ENCODE measurements at regions not wholly inside any gene's neighbourhood (a gene's known extent, or its start where the extent isn't known, plus 50 kb on each side); places are given as distances from the start of the nearest gene placed in this dataset.

DNA sequence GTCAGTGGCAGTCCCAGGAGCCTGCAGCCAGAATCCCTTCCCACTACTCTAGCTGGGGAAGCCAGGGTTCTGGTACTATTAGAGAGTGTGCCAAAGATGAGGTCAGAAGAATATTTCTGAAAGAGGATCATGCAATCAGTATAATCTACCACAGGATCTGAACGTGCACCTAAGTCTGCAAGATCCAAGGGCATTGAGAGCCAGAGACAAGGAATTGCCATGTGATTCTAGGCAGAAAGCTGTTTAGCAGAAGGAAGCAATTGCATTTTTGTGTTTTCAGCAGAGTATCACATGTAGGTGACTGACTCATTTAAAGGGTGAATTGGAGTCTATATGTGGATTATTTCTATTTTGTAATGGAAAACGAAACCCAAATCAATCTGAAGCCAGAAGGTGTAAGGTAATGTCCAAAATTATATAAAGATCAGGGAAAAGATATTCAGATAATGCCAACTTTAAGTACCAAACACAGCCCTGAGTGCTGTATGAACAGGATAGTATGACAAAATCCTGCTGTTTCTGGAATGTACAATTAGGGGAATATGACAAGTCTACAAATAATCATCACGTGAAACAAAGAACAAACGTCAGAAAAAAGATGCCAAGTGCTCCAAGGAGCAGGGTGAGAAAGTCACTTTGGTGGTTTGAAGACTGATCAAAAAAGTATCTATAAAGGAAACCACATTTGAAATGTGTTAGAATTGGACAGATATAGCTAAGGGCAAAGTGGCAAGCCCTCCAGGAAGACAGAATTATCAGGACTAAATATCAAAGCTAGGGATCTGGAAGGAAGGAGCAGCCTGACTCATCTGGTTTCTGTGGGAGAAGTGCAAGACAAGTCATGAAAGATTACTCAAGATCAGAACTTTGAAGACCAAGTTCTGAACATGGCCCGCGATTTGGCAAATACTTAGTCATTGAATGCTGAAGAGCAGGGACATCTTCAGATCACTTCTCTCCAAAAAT, 1036.6 kb downstream of the NTRK3 start:
- DNase-seq, result no peak

DNA sequence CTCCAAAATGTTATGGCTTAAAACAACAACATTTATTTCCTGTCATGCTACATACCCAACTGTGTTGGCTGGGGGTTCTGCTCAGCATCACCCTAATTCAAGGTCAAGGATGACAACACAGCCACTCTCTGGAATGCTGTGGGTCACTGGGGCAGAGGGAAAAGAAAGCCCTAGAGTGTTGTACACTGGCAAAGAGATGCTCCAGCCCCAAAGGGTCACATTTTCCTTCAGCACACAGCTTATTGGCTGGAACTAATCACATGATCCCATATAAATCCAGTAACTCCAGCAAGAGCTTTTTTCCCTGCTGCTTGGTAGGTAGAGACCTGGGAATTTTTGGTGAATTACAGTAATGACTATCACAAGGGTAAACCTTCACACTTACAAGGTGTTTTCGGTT, 1041.4 kb downstream of the NTRK3 start:
- DNase-seq, result no peak

DNA sequence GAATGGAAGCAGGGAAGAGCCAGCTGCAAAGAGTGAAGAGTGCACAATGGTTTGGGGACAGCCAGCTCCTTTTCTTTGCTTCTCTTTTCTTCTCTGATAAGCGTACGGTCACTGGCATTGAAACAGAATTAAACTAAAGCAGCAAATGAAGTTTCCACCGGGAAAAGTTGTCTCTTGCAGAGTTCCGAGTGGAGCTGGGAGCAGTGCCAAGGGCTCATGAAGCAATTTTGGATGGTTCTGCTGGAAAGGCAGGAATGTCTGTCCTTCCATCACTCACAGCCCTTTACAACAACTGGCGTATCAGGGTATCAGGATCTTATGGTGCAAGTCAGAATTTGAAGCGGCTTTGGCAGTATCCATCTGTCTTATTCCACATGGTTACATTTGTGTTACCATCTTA, 1042.9 kb downstream of the NTRK3 start:
- no peak for DNase-seq

DNA sequence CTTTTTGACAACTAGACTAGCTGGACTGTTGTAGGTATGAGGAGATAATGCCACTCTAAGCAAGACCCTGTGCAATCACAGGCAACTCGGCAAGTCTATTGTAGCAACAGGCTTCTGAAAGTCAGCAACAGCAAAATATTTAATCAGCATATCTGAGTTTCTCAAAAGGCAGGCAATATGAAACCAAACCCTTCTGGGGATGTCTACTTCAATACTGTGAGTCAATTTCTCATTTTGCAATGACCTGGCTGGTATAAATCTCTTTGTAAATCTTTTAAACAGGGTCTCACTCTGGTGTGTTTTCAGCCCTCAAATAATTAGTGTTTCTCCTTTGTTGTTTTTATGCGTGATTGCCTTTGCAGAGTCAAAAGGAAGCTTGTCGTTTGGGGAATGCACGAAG, 1044.5 kb downstream of the NTRK3 start:
- no peak for DNase-seq

DNA sequence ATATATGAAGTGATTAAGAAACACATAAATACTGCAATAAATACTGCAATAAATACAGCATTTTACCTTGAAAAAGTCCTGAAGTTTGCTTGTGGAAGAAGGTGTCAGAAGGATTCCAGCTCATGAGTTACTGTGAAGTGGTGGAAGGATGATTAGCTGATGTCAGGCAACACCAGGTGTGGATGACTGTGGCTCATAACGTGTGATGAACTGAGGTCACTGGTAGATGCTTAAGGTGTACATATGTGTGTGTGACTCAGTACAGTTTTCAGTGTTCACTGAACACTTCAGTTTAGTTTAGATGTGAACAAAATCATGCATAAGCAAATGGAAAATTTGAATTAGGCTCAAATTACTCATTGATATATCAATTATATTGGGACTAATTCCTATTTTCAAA, 1045.0 kb downstream of the NTRK3 start:
- DNase-seq, result no peak

DNA sequence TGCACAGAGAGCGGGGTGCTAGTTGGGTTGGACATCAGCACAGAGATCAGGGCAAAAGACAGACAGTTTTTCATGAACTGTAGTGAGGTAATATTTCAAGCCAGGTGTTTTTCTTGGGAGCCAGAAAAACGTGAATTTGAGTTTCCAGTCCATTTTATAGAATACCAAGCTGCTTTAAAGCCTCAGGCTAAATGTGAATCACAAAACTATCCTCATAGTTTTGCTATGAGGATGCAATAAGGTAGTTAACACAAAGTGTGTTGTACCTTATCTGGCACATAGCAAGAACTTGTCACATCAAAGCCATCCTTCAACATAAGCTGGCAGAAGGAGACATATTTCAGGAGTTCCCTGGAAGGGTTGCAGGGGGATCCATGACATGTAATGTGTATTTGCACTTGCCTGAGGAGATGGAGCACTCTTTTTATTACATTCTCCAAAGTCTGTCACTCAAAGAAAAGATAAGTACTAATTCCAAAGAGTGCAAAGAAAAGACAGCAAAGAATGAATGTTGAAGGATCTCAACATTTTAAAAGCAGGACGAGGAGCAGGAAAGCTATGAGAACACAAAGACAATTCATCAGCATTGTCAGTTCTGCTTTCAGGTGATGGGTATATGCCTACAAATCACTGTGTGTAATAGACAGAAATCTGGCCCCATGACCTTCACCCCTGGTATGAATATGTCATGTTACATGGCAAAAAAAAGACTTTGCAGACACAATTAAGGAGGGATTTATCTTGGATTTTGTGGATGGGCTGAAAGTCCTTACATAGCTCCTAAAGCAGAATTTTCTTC, 1046.4 kb downstream of the NTRK3 start:
- no peak for DNase-seq

DNA sequence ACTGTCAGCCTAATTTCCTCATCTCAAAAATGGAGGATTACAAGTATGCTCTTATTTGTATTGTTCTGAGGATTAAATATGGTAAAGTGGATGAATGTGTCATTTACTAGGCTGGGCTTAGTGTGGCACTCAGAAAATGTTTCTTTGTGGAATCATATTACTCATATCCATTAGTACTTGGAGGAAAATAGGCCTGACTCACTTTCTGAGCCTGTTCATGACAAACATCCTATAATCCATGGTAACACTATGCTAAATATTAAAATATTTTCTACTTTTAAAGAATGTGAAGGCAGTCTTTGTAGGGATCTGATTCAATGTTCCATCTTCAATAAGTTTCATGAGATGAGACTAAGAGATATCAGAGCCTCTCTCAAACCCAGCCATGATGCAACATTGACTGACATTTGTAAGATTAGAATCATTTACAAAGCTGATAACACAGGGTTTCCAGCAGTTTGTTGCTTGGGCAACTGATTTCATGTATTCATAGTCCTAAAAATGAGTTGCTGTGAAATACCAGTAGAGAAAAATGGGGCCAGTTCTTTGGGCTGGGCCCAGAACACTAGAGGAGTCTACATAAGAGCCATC, 1048.5 kb downstream of the NTRK3 start:
- no peak for DNase-seq

DNA sequence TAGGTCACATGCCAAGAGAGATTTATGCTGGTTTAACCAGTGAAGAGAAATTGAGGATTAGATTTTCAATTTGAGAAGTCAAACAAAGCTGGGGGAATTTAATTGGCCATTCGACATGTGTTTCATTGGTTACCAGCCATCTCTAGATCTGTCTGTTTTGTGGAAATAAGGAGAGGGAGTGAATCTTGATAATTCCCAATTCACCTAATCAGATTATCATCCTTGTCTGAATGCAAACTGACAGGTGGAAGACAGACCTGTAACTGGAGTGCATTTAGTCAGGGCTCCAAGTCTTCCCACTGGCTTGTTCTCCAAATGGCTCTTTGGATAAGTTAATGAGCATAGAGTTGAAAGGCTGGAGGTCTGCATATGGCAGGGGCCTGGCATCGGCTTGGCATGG, 1049.3 kb downstream of the NTRK3 start:
- DNase-seq, result no peak

DNA sequence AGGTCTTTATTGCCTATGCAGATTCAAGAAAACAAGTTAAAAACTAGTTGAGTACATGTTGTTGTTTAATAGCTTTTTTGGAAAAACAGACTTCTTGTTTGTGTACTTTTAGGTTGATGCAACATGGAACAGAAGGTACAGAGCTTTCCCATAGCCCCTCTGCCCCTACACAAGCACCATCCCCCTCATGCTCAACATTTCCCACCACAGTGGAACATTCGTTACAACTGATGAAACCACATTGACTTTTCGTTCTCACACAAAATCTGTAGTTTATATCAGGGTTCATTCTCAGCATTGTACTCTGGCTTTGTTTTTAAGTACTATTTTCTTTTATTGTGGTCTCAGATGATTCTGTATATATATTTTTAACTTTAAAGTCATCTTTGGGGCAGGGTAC, 1054.6 kb downstream of the NTRK3 start:
- DNase-seq, result no peak

DNA sequence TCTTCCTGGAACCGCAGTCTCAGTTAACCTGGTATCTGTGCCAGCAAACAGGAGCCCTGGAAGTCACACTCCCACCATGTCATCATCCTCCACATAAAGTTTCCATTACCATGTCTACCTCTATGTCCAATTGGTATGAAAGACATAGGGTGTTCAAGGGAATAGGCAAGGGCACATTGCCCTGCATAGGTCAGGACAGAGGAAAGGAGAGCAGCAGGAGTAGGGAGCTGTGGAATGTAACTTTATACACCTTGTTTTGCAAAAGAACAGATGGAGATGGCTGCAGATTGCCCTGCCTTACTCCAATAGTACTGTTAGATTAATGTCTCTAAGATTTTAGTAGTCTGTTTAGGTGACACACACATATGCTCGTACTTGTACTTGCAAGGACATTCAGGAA, 1056.4 kb downstream of the NTRK3 start:
- no peak for DNase-seq

DNA sequence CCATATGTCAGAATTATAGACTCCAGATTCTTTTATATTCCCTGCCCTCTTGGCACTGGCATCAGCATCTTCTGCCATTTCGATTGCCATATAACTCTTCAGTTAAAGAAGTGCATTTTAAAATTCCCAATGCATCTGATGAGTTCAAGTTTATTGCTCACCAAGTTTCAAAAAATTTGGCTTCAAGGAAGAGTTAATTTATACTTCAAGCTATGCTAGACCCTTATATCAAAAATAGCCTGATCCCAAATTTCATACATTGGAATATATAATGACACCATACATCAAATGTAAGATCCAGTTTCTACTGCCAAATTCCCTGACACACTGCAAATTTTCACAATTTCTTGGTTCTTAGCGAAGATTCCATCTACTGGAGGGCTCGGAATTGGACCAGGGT, 1058.6 kb downstream of the NTRK3 start:
- no peak for DNase-seq

DNA sequence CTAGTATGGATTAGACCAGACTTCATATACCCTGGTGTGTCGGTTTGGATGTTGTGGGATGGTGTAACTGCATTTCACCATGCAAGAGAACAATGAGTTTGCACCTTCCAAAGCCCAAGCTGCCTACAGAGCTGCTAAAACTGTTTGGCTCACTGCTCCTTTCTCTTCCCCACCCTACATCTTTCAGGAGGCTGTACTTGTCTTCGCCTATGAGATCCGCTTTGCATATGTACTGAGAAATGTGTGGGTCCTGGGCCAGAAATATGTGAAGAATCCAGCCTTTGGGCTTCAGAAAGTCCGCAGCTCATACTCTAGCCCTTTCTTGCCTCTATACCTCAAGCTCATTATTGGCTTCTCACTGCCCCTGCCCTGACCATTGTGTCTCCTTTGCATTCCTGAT, 1060.0 kb downstream of the NTRK3 start:
- no peak for DNase-seq

DNA sequence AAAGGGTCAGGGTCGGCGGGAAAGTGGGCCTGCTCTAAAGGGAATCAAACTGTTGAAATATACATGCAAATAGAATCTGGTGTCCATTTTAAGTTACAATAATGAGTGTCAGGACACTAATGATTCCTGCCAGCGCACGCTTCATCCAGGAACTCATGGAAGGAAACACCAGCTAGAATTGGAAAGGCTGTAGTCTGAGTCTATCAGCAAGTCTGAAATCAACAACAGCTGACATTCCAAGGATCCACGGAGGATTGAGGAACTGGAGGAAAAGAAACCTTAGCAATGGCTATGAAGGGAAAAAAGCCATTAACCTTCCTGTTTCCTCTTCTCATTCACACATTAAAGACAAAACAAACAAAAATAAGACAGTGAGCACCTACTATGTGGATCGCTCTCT, 1063.1 kb downstream of the NTRK3 start:
- no peak for DNase-seq

DNA sequence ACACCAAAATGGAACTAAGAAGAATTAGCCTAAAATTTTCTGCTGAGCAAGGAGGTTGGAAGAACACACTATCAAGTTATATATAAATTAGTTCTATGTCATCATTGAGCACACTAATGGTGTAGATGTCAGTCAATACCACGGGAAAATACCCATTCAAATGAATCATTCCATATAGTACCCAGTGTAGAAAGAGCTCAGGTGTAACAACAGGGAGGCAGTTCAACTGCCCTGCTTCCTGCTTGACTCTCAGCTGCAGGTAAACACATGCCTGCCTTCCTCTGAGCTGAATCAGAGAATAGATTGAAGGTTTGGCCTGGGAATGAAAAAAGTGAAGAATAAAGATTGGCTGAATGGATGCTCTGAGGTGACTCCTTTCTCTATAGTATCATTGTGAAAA, 1088.0 kb downstream of the AGBL1 start:
- DNase-seq, result no peak

DNA sequence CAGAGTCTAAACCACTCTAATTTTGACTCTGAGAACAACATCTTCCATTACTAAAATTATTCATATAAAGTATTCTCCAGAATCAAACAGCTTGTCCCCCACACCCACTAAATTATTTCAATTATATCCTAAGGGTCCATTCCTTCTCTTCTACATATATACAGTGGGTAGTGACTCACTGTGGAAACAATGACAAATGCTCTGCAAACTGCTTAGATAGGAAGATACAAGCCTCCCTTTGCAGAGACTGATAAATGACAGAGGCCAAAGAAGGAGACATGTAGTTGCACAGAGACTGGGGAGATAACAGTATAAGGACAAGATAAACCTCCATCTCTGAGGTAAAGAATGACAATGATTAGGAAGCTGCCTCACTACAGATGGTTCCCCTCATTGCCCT, 1087.4 kb downstream of the AGBL1 start:
- DNase-seq, result no peak

DNA sequence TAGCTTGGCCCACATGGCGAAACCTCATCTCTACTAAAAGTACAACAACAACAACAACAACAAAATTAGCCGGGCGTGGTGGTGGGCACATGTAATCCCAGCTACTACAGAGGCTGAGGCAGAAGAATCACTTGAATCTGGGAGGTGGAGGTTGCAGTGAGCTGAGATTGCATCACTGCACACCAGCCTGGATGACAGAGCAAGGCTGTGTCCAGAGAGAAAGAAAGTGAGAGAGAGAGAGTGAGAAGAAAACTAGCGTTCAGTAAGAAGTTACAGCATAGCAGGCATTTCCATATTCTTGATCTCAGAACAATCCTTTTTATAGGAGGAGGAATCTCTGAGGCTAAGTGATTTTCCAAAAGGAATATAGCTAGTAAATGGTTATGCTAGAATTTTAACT, 1076.1 kb downstream of the AGBL1 start:
- no peak for DNase-seq

DNA sequence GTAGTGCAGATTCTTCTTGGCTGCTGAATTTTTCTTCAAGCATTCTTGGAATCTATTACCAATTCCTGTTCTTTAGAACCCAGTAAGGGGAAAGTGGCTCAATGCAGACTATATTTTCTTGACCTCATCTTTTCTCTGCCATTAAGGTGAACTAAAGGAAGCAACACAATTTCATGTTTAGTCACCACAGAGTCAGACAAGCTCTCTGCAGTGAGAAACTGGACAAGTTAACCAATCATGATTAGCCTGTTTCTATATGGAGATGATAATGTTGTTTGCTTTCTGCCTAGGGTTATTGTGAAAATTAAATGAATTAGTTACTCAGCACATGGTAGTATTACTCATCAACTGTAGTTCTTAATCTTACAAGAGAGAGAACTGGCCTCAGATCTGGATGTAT, 1075.1 kb downstream of the AGBL1 start:
- no peak for DNase-seq

DNA sequence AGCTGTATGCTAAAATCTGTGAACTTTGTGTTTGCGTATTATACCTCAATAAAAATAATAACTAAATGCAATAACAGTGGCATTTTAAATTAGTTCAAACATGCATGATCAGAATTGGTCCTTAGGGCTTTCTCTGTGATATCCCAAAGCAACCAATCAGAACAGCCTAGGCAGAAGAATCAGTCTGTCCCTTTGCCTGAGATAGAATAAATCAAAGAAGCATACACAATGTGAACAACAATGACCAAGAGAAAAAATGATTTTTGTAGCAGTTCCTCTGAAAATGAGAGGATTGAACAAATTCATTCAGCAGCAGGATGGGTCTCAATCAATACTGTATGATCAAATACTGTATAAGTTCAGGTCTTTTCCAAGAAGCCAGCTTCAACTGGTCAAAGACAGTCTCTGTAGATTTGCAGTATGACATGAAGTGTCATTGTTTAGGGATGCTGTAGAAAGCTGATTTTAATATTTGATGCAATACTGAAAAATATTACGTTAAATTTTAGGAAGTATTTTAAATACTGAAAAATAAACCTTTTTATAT, 1071.6 kb downstream of the AGBL1 start:
- no peak for DNase-seq

DNA sequence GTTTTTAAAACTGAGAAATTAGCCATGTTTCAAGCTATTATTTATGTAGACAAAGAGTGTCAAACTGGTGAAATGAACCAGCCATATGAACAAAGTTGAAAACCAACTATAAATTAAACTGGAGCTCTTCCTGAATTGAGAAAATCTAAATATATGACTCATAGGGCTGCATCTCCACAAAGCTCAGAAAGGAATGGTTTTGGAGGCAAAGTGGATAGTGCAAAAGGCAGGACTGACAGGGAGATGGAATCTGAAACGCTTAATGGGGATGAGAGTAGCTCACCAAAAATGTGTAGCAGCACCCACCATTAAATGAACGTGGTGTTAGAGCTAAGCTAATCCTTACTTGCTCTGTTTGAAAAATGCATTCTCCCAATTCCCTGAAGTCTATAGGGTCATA, 1066.0 kb downstream of the AGBL1 start:
- no peak for DNase-seq

DNA sequence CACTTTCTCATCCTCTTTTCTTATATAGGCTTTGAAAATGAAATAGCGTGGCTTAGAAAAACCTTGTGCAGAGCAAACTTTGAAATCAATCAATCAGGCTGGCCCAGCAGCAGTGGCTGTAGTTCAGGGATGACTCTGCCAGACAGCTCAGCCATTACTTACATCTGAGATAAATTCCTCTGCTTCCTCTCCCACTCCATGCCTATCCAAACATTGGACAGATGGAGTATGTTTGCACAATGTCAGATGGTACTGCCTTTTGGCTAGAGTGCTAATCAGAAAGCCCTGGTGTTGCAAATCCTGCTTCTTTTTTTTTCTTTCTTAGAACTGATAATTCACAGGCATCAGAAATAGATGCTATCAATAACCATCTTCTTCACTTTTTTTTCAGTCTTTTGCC, 1065.1 kb downstream of the AGBL1 start:
- no peak for DNase-seq

DNA sequence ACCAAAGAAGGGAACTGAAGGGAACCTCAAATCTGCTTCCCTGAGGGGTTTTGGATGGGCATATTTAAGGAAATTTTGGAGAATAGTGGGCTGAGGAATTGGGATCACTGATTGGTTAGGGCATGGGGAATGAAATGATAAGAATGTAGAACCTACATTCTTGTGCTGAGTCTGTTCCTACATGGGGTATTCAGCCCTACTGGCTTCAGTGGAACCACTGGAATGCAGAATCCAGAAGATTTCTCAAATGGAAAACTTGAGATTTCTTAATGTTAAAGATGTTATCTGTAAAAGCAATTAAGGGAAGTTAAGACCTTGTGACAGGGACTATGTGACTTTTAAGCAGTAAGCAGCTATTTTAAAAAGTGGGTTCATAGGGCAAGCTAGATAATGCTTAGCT, 1062.4 kb downstream of the AGBL1 start:
- no peak for DNase-seq

DNA sequence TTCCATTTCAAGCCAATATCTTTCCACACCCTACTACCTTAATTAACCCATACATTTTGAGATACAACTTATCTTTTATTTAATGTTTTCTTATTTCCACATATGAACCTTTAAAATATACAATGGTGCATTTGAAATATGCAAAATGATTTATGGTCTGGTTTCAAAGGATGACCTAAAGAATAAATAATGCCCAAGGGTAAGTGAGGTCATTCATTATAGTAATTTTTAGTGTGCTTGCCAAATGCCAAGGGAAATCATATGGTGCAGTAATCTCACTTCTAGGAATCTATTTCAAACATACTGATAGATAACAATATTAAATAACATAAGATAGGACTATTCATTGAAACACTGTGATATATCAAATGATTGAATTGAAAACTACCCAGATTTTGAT, 1055.4 kb downstream of the AGBL1 start:
- no peak for DNase-seq

DNA sequence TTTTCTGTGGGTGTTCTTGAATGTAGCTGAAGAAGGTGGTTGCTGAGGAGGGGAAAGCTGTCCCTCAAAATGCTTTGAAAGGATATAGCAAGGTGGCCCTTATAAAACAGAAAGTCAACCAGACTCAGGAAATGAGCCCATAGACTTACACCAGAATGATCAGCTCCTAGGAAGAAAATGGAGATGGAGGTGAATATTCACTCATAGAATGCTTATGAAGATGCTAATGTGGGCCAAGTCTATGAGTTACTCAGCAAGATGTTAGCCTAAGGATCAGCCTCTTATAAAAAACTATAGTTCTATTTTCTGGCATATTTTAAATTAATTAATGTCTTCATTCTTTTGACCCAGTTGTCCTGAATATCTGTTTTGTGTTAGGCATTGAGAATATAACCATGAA, 1054.0 kb downstream of the AGBL1 start:
- DNase-seq, result no peak

DNA sequence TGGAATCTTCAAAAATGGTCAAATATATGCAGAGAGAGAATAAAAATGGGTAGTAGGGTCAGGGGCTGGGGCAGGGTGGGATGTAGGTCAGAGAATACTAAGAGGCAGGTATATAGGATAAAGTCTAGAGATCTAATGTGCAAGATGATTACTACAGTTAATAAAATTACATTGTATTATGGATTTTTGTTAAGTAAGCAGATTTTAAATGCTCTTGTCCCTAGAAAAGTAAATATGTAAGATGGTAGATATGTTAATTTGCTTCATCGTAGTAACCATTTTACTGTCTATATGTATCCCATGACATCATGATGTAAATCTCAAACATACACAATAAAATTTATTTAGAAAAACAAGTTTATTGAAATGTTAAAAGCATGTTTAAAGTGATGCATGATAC, 1051.4 kb downstream of the AGBL1 start:
- no peak for DNase-seq

Data from NCI-H1105 treated with DMSO at 0.1 percent for 48 hours (cell line).